Cardiac septum (tissue), 1 donor: ENCODE measurements at regions not wholly inside any gene's neighbourhood (a gene's known extent, or its start where the extent isn't known, plus 50 kb on each side); places are given as distances from the start of the nearest gene placed in this dataset. TPM values are rescaled to one million over a fixed set of nuclear protein-coding genes. Genes with fewer than 3 reads are reported as not detected.
"Not testable (repeated sequence)": the region's sequence is repeated elsewhere in the genome, so short reads cannot be mapped to it uniquely, and the experiment has no call there.

Experiments used
- DNase-seq: peaks from one replicate; pipeline ENCODE4 v3.0.0-alpha.2; 2020; ENCODE audit warnings: low spot score
- intact Hi-C: fragments of 100-400 bp; cut with DNase I; formaldehyde crosslinking; loops from one replicate; pipeline ENCODE4 v1.14.0; 2022
- microRNA-seq: library from miRNA; unstranded; fragments of <30 nt; microRNA quantifications from one replicate; pipeline ENCODE4 v1.2.0, GENCODE V29; 2020
- donor health status: DM: no; HTN: no; CAD: no.

- intact Hi-C loops = no loop called here
- DNase-seq = no peak
Measured at GRCh38 chr9:111099199-111100008, 61.1 kb upstream of the LPAR1 start.

GRCh38 chr9:111098093-111098492 is 59.8 kb upstream of the LPAR1 start:
- DNase-seq = no peak
- intact Hi-C loops = no loop called here

GRCh38 chr9:111096051-111096450 is 57.8 kb upstream of the LPAR1 start:
- intact Hi-C loops = no loop called here
- DNase-seq = no peak

- intact Hi-C loops = no loop called here
- no peak for DNase-seq
Measured at GRCh38 chr9:111095441-111095840, 57.2 kb upstream of the LPAR1 start.

GRCh38 chr9:111094958-111095357 is 56.7 kb upstream of the LPAR1 start:
- intact Hi-C loops = no loop called here
- DNase-seq = no peak

DNA sequence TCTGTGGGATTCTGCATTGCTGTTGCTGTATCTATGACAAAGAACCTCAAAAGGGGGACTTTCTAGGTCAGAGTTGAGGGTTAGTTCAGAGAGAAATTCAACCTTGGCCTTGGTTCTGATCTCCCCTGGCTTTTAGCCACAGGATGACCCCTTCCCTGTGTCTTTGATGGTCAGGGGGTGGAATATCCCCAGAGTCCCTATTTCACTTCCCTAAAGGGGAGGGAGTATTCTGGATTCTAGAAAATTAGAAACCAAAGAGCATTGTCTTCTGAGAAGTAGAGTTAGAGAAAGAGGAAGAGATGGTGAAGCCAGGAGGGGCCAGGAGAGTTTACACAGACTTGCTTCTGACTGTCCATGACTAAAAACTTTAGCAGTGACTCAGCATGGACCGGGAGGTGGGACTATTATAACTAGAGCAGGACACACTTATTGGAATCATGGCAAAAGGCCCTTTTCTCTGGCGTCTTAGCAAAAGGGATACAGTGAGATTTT is 56.2 kb upstream of the LPAR1 start:
- no peak for DNase-seq
- intact Hi-C loops = no loop called here

- intact Hi-C loops, DNase-seq: not testable (repeated sequence)
Measured at GRCh38 chr9:111092167-111092566, 53.9 kb upstream of the LPAR1 start.

Small RNAs in the stretch of these regions (microRNA-seq; reads per million reads assigned to microRNA genes)
- gene MIR7702 = not detected
